ENCODE measurements at regions not wholly inside any gene's neighbourhood (a gene's known extent, or its start where the extent isn't known, plus 50 kb on each side); places are given as distances from the start of the nearest gene placed in this dataset.

DNA sequence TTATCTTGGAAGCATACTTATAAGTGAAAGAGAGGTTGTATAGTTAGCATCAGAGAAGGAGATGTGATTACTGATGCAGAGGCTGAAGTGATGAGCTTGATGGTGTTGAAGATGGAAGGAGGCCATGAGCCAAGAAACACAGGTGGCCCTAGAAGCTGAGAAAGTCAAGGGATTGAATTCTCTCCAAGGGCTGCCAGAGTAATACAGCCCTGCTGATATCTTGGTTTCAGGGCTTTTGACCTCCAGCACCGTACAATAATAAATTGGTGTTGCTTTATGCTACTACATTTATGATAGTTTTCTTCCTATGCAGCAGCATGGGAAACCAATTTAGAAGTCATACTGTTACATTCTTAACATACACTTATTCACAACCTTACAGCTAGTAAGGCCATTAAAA lies 1133.3 kb downstream of the AACS start:
- H3K27me3 ChIP-seq (ENCODE audit: insufficient read depth, low read length): no peaks in the 10 kb centered on the region
- no peak overlapping the region for H2AFZ ChIP-seq (ENCODE audit: low read length)
- no peak overlapping the region for H3K4me2 ChIP-seq (ENCODE audit: insufficient read depth, low read length)
- no peak overlapping the region for H3K27ac ChIP-seq (ENCODE audit: low read depth, low read length)
- no peaks in the 10 kb centered on the region for H3K9me3 ChIP-seq (ENCODE audit: low read depth, low read length)
- no peaks in the 10 kb centered on the region for H3K4me1 ChIP-seq (ENCODE audit: insufficient read depth, low read length)
- H3K4me3 ChIP-seq (ENCODE audit: insufficient read depth, low read length): no peak overlapping the region
- no peaks in the 10 kb centered on the region for H3K79me2 ChIP-seq (ENCODE audit: insufficient read depth, low read length)
- DNase-seq (ENCODE audit: insufficient read length, low spot score, missing footprints): no peak
- TF ChIP-seq, protein P1, sequence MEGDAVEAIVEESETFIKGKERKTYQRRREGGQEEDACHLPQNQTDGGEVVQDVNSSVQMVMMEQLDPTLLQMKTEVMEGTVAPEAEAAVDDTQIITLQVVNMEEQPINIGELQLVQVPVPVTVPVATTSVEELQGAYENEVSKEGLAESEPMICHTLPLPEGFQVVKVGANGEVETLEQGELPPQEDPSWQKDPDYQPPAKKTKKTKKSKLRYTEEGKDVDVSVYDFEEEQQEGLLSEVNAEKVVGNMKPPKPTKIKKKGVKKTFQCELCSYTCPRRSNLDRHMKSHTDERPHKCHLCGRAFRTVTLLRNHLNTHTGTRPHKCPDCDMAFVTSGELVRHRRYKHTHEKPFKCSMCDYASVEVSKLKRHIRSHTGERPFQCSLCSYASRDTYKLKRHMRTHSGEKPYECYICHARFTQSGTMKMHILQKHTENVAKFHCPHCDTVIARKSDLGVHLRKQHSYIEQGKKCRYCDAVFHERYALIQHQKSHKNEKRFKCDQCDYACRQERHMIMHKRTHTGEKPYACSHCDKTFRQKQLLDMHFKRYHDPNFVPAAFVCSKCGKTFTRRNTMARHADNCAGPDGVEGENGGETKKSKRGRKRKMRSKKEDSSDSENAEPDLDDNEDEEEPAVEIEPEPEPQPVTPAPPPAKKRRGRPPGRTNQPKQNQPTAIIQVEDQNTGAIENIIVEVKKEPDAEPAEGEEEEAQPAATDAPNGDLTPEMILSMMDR (IDR thresholded peaks at IDR 0.05; ENCODE audit: extremely low read depth, low read depth, low read length): no peak
- H4K20me1 ChIP-seq (ENCODE audit: insufficient read depth, low read length): no peaks in the 10 kb centered on the region
- no peaks in the 10 kb centered on the region for H3K36me3 ChIP-seq (ENCODE audit: insufficient read depth, low read length)

DNA sequence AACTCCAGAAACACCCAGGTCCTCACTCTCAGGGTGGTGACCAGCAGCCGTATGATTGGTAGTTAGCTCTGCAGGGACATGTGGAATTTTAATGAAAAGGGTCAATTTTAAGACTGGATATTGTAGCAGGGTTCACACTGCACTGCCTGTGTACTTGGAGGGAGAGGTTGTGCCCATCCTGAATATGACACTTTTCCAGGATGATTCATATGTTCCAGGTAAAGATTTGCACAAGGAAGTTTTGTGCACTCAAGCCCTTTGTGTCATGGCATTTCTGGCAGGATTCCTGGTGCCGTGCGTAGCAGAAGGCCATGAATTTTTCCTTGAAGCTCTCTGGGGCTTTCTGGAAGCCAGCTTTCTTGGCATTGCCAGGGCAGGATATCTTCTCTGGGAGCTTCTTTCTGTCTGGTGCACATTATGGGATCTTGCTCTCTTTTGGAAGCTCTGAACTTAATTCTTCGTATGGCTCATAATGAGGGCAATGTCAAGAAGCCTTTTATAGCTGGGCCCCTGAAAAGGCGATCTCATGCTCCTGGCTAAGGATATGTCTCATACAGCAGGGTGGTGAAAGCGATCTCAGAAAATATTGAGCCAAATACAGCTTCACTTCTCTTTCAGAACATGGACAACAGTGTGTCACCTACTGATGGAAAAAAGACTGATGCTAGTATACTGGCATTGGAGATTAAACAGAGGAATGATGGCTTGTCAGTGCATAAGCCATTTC lies 1133.9 kb downstream of the AACS start:
- no peak overlapping the region for H3K27ac ChIP-seq (ENCODE audit: low read depth, low read length)
- no peaks in the 10 kb centered on the region for H3K27me3 ChIP-seq (ENCODE audit: insufficient read depth, low read length)
- H3K4me3 ChIP-seq (ENCODE audit: insufficient read depth, low read length): no peak overlapping the region
- TF ChIP-seq, protein P1 (IDR thresholded peaks at IDR 0.05; ENCODE audit: extremely low read depth, low read depth, low read length): no peak
- H3K4me2 ChIP-seq (ENCODE audit: insufficient read depth, low read length): no peak overlapping the region
- no peaks in the 10 kb centered on the region for H3K4me1 ChIP-seq (ENCODE audit: insufficient read depth, low read length)
- no peaks in the 10 kb centered on the region for H3K36me3 ChIP-seq (ENCODE audit: insufficient read depth, low read length)
- H3K9me3 ChIP-seq (ENCODE audit: low read depth, low read length): no peaks in the 10 kb centered on the region
- DNase-seq (ENCODE audit: insufficient read length, low spot score, missing footprints): no peak
- H2AFZ ChIP-seq (ENCODE audit: low read length): no peak overlapping the region
- no peaks in the 10 kb centered on the region for H3K79me2 ChIP-seq (ENCODE audit: insufficient read depth, low read length)
- no peaks in the 10 kb centered on the region for H4K20me1 ChIP-seq (ENCODE audit: insufficient read depth, low read length)

- Histone ChIP-seq H3K79me2 (ENCODE audit: insufficient read depth, low read length) (no peaks in the 10 kb centered on the region), H2AFZ (ENCODE audit: low read length) (no peak overlapping the region), H3K4me3 (ENCODE audit: insufficient read depth, low read length) (no peak overlapping the region), H3K9me3 (ENCODE audit: low read depth, low read length) (no peaks in the 10 kb centered on the region), H3K4me1 (ENCODE audit: insufficient read depth, low read length) (no peaks in the 10 kb centered on the region), H4K20me1 (ENCODE audit: insufficient read depth, low read length) (no peaks in the 10 kb centered on the region), H3K4me2 (ENCODE audit: insufficient read depth, low read length) (no peak overlapping the region), H3K36me3 (ENCODE audit: insufficient read depth, low read length) (no peaks in the 10 kb centered on the region), H3K27ac (ENCODE audit: low read depth, low read length) (no peak overlapping the region), H3K27me3 (ENCODE audit: insufficient read depth, low read length) (no peaks in the 10 kb centered on the region)
- TF ChIP-seq, protein P1 (IDR thresholded peaks at IDR 0.05; ENCODE audit: extremely low read depth, low read depth, low read length): no peak
- DNase-seq (ENCODE audit: insufficient read length, low spot score, missing footprints): no peak
Measured at GRCh38 chr12:126201981-126202537, 1136.8 kb downstream of the AACS start.

- no peak for DNase-seq (ENCODE audit: insufficient read length, low spot score, missing footprints)
- no peak overlapping the region for H3K27ac ChIP-seq (ENCODE audit: low read depth, low read length)
- TF ChIP-seq, protein P1 (IDR thresholded peaks at IDR 0.05; ENCODE audit: extremely low read depth, low read depth, low read length): no peak
- H3K4me2 ChIP-seq (ENCODE audit: insufficient read depth, low read length): no peak overlapping the region
- no peaks in the 10 kb centered on the region for H3K9me3 ChIP-seq (ENCODE audit: low read depth, low read length)
- no peaks in the 10 kb centered on the region for H3K36me3 ChIP-seq (ENCODE audit: insufficient read depth, low read length)
- H3K4me3 ChIP-seq (ENCODE audit: insufficient read depth, low read length): no peak overlapping the region
- no peaks in the 10 kb centered on the region for H3K79me2 ChIP-seq (ENCODE audit: insufficient read depth, low read length)
- H3K4me1 ChIP-seq (ENCODE audit: insufficient read depth, low read length): no peaks in the 10 kb centered on the region
- H2AFZ ChIP-seq (ENCODE audit: low read length): no peak overlapping the region
- no peaks in the 10 kb centered on the region for H3K27me3 ChIP-seq (ENCODE audit: insufficient read depth, low read length)
- no peaks in the 10 kb centered on the region for H4K20me1 ChIP-seq (ENCODE audit: insufficient read depth, low read length)
Measured at GRCh38 chr12:126204326-126204725, 1139.1 kb downstream of the AACS start.
